Parathyroid adenoma (tissue), 2 donors: ENCODE measurements at regions not wholly inside any gene's neighbourhood (a gene's known extent, or its start where the extent isn't known, plus 50 kb on each side); places are given as distances from the start of the nearest gene placed in this dataset.

ENCODE experiments used
- H2AFZ ChIP-seq: fragments of 300-600 bp; sonication (generic); one replicate; pipeline ENCODE4 v1.7.0; 2017; ENCODE audit warnings: antibody characterized with exemption, mild to moderate bottlenecking
- H3K27ac ChIP-seq: fragments of 300-600 bp; sonication (generic); one replicate; pipeline ENCODE4 v1.7.0; 2017
- H3K27me3 ChIP-seq: fragments of 300-600 bp; sonication (generic); one replicate; pipeline ENCODE4 v1.7.0; 2017; ENCODE audit warnings: low read length; ENCODE audit not compliant: control insufficient read depth, insufficient read depth
- H3K36me3 ChIP-seq: fragments of 300-600 bp; sonication (generic); one replicate; pipeline ENCODE4 v1.7.0; 2017; ENCODE audit warnings: low read length; ENCODE audit not compliant: control insufficient read depth, insufficient read depth
- H3K4me1 ChIP-seq: fragments of 300-600 bp; sonication (generic); one replicate; pipeline ENCODE4 v1.7.0; 2017; ENCODE audit warnings: control low read depth
- H3K4me2 ChIP-seq: fragments of 300-600 bp; sonication (generic); one replicate; pipeline ENCODE4 v1.7.0; 2017; ENCODE audit warnings: low read length
- H3K4me3 ChIP-seq: fragments of 300-600 bp; sonication (generic); one replicate; pipeline ENCODE4 v1.7.0; 2017; ENCODE audit warnings: low read depth, low read length
- H3K79me2 ChIP-seq: fragments of 300-600 bp; sonication (generic); one replicate; pipeline ENCODE4 v1.7.0; 2017; ENCODE audit warnings: control low read depth
- H3K9ac ChIP-seq: fragments of 300-600 bp; sonication (generic); one replicate; pipeline ENCODE4 v1.7.0; 2017; ENCODE audit warnings: mild to moderate bottlenecking
- H3K9me3 ChIP-seq: fragments of 300-600 bp; sonication (generic); one replicate; pipeline ENCODE4 v1.7.0; 2017; ENCODE audit warnings: low read length; ENCODE audit not compliant: control insufficient read depth
- TF ChIP-seq, protein P1 (sequence below): fragments of 300-600 bp; sonication (generic); IDR thresholded peaks from one replicate; pipeline ENCODE4 v1.7.0; 2017; ENCODE audit warnings: antibody characterized with exemption, mild to moderate bottlenecking
- donor health status: primary hyperparathyroidism.

- no peaks in the 10 kb centered on the region for H3K4me1 ChIP-seq
- no peaks in the 10 kb centered on the region for H3K36me3 ChIP-seq
- no peak overlapping the region for H3K9ac ChIP-seq
- no peak overlapping the region for H3K27ac ChIP-seq
- H2AFZ ChIP-seq = no peak overlapping the region
- H3K9me3 ChIP-seq = no peaks in the 10 kb centered on the region
- H3K27me3 ChIP-seq = no peaks in the 10 kb centered on the region
- H3K79me2 ChIP-seq = no peaks in the 10 kb centered on the region
- no peak overlapping the region for H3K4me2 ChIP-seq
- TF ChIP-seq, protein P1, sequence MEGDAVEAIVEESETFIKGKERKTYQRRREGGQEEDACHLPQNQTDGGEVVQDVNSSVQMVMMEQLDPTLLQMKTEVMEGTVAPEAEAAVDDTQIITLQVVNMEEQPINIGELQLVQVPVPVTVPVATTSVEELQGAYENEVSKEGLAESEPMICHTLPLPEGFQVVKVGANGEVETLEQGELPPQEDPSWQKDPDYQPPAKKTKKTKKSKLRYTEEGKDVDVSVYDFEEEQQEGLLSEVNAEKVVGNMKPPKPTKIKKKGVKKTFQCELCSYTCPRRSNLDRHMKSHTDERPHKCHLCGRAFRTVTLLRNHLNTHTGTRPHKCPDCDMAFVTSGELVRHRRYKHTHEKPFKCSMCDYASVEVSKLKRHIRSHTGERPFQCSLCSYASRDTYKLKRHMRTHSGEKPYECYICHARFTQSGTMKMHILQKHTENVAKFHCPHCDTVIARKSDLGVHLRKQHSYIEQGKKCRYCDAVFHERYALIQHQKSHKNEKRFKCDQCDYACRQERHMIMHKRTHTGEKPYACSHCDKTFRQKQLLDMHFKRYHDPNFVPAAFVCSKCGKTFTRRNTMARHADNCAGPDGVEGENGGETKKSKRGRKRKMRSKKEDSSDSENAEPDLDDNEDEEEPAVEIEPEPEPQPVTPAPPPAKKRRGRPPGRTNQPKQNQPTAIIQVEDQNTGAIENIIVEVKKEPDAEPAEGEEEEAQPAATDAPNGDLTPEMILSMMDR = no peak
- no peak overlapping the region for H3K4me3 ChIP-seq
These were observed 454.3 kb upstream of the WWC1 start for GRCh38 chr5:167837127-167837526.

- TF ChIP-seq, protein P1 = no peak
- no peaks in the 10 kb centered on the region for H3K79me2 ChIP-seq
- no peaks in the 10 kb centered on the region for H3K36me3 ChIP-seq
- no peaks in the 10 kb centered on the region for H3K9me3 ChIP-seq
- H3K4me3 ChIP-seq = no peak overlapping the region
- no peak overlapping the region for H3K27ac ChIP-seq
- H3K9ac ChIP-seq = no peak overlapping the region
- no peak overlapping the region for H3K4me2 ChIP-seq
- no peaks in the 10 kb centered on the region for H3K27me3 ChIP-seq
- no peak overlapping the region for H2AFZ ChIP-seq
- no peaks in the 10 kb centered on the region for H3K4me1 ChIP-seq
These were observed 452.4 kb upstream of the WWC1 start for GRCh38 chr5:167839065-167839464.

GRCh38 chr5:167840527-167841130 lies 450.8 kb upstream of the WWC1 start:
- no peaks in the 10 kb centered on the region for H3K27me3 ChIP-seq
- no peak overlapping the region for H3K4me2 ChIP-seq
- no peak overlapping the region for H3K9ac ChIP-seq
- H3K79me2 ChIP-seq = no peaks in the 10 kb centered on the region
- H3K27ac ChIP-seq = no peak overlapping the region
- H3K4me3 ChIP-seq = no peak overlapping the region
- no peak overlapping the region for H2AFZ ChIP-seq
- TF ChIP-seq, protein P1 = no peak
- no peaks in the 10 kb centered on the region for H3K36me3 ChIP-seq
- H3K4me1 ChIP-seq = no peaks in the 10 kb centered on the region
- no peaks in the 10 kb centered on the region for H3K9me3 ChIP-seq

DNA sequence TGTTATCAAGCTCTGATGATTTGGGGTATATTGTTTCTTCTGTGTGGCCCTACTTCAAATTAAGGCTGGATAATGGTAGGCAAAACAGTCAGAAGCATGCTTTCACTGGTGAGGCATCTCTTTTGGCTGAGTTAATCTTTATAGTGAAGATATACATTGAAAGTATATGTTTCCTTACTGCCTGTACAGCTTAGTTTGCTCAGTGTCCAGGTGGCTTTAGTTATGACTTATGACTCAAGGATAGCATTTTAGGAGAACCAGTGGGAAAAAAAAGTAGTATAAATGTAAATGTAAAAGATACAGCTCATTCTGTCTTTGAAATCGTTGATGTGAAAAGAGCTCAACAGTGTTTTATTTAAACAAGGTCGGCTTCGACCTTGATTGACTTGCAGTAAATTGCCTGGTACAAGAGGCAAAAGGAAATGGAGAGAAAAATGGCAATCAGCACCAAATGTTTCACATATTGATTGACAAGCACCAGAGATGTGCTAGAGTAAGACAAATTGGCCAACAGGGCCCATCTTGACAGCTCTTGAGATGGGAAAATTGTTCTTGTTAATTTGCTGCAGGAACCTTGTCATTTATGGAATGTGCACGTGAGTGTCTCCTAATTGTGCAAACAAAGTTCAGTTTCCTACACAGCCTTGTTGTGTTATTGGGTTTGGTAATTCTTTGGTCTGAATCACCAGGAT lies 447.4 kb upstream of the WWC1 start:
- Histone ChIP-seq H3K27ac (no peak overlapping the region), H3K4me1 (no peaks in the 10 kb centered on the region), H3K79me2 (no peaks in the 10 kb centered on the region), H2AFZ (no peak overlapping the region), H3K4me2 (no peak overlapping the region), H3K4me3 (no peak overlapping the region), H3K9ac (no peak overlapping the region), H3K27me3 (no peaks in the 10 kb centered on the region), H3K9me3 (no peaks in the 10 kb centered on the region), H3K36me3 (no peaks in the 10 kb centered on the region)
- TF ChIP-seq, protein P1 = no peak

GRCh38 chr5:167845952-167846351 lies 445.5 kb upstream of the WWC1 start:
- H3K4me3 ChIP-seq = no peak overlapping the region
- H3K79me2 ChIP-seq = no peaks in the 10 kb centered on the region
- TF ChIP-seq, protein P1 = no peak
- no peaks in the 10 kb centered on the region for H3K36me3 ChIP-seq
- no peaks in the 10 kb centered on the region for H3K9me3 ChIP-seq
- no peak overlapping the region for H3K4me2 ChIP-seq
- no peak overlapping the region for H2AFZ ChIP-seq
- H3K9ac ChIP-seq = no peak overlapping the region
- H3K4me1 ChIP-seq = no peaks in the 10 kb centered on the region
- H3K27ac ChIP-seq = no peak overlapping the region
- no peaks in the 10 kb centered on the region for H3K27me3 ChIP-seq
